HEK293T (cell line): ENCODE measurements at regions not wholly inside any gene's neighbourhood (a gene's known extent, or its start where the extent isn't known, plus 50 kb on each side); places are given as distances from the start of the nearest gene placed in this dataset.

Source experiments
- BHLHE40 ChIP-seq: fragments of 450-650 bp; IDR thresholded peaks from 2 replicates; pipeline ENCODE4 v1.6.1; 2016; ENCODE audit warnings: mild to moderate bottlenecking, moderate library complexity, borderline replicate concordance
- CTBP1 ChIP-seq: fragments of 450-650 bp; IDR thresholded peaks from 2 replicates; pipeline ENCODE4 v1.6.1; 2016; ENCODE audit warnings: borderline replicate concordance
- ELF4 ChIP-seq: fragments of 450-650 bp; IDR thresholded peaks from 2 replicates; pipeline ENCODE4 v1.6.1; 2017; ENCODE audit warnings: antibody characterized with exemption
- FOXA1 ChIP-seq: fragments of 450-650 bp; IDR thresholded peaks from 2 replicates; pipeline ENCODE4 v1.6.1; 2016; ENCODE audit warnings: mild to moderate bottlenecking
- FOXK2 ChIP-seq: fragments of 450-650 bp; IDR thresholded peaks from 2 replicates; pipeline ENCODE4 v1.6.1; 2016; ENCODE audit warnings: mild to moderate bottlenecking
- FOXM1 ChIP-seq: fragments of 450-650 bp; IDR thresholded peaks from 2 replicates; pipeline ENCODE4 v1.6.1; 2017; ENCODE audit warnings: mild to moderate bottlenecking, borderline replicate concordance
- LEF1 ChIP-seq: fragments of 450-650 bp; IDR thresholded peaks from 2 replicates; pipeline ENCODE4 v1.6.1; 2017; ENCODE audit warnings: mild to moderate bottlenecking, borderline replicate concordance
- SP1 ChIP-seq: fragments of 450-650 bp; IDR thresholded peaks from 2 replicates; pipeline ENCODE4 v1.6.1; 2017
- SUZ12 ChIP-seq: fragments of 450-650 bp; IDR thresholded peaks from 2 replicates; pipeline ENCODE4 v1.6.1; 2016; ENCODE audit warnings: mild to moderate bottlenecking
- TARDBP ChIP-seq: fragments of 450-650 bp; IDR thresholded peaks from 2 replicates; pipeline ENCODE4 v1.6.1; 2016
- TF ChIP-seq, protein P1 (sequence below): fragments of 450-650 bp; IDR thresholded peaks from 2 replicates; pipeline ENCODE4 v1.6.1; 2016

- TF ChIP-seq FOXK2: no peak
- TF ChIP-seq, protein P1, sequence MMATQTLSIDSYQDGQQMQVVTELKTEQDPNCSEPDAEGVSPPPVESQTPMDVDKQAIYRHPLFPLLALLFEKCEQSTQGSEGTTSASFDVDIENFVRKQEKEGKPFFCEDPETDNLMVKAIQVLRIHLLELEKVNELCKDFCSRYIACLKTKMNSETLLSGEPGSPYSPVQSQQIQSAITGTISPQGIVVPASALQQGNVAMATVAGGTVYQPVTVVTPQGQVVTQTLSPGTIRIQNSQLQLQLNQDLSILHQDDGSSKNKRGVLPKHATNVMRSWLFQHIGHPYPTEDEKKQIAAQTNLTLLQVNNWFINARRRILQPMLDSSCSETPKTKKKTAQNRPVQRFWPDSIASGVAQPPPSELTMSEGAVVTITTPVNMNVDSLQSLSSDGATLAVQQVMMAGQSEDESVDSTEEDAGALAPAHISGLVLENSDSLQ: no peak
- no peak for TF ChIP-seq BHLHE40
- TF ChIP-seq LEF1: no peak
- no peak for TF ChIP-seq SUZ12
- TF ChIP-seq SP1: no peak
- no peak for TF ChIP-seq FOXA1
- TF ChIP-seq FOXM1: no peak
- TF ChIP-seq ELF4: no peak
- TF ChIP-seq TARDBP: no peak
- TF ChIP-seq CTBP1: no peak
Observed at GRCh38 chr11:105260976-105261375, 121.4 kb upstream of the CARD18 start.
